Eye (tissue), 1 donor: ENCODE measurements at regions not wholly inside any gene's neighbourhood (a gene's known extent, or its start where the extent isn't known, plus 50 kb on each side); places are given as distances from the start of the nearest gene placed in this dataset.
A peak's percentile ranks its signal among the peaks of the same experiment; 100 is the strongest.
"Not testable (repeated sequence)": the region's sequence is repeated elsewhere in the genome, so short reads cannot be mapped to it uniquely, and the experiment has no call there.

Source experiments
- DNase-seq: peaks from one replicate; pipeline ENCODE4 v3.0.0-alpha.2; 2015

DNA sequence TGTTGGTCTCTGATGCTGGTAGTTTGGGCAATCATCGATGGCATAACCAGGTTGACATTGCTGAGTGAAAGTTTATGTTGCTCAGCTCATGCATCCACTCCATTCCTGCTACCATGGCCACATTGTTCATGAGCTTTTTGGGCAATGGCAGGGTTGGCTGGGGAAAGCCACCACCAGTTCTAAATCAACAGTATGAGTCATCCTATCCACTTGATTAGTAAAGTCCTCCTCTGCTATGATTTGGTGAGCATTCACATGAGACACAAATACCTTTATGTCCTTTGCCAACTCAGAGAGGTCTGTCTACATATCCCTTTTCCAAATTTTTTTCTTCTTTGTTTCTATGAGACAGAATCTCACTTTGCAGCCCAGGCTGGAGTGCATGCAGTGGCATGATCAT lies 129.7 kb upstream of the FBN2 start:
- DNase-seq: no peak

DNA sequence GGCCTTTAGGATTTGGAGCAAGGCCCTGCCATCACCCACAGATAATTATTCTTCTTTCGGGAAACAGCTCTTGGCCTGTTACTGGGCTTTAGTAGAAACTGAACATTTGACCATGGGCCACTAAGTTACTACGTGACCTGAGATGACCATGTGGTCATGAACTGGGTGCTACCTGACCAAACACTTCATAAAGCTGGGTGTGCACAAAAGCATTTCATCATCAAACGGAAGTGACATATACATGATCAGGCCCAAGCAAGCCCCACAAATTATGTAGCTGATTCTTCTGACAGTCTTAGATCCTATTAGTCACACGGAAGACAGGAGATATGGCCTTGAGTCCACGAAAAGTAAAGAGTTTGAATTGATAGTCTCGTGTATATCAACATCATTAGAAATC lies 130.9 kb upstream of the FBN2 start:
- no peak for DNase-seq

DNA sequence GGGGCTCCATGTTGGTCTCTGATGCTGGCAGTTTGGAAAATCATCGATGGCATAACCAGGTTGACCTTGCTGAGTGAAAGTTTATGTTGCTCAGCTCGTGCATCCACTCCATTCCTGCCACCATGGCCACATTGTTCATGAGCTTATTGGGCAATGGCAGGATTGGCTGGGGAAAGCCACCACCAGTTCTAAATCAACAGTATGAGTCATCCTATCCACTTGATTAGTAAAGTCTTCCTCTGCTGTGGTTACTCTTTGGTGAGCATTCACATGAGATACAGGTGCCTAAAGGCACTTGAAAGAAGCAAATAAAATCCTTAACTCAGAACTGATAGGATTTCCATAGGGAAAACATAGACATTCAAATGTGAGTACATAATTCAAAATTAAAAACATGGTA lies 131.8 kb upstream of the FBN2 start:
- no peak for DNase-seq

DNA sequence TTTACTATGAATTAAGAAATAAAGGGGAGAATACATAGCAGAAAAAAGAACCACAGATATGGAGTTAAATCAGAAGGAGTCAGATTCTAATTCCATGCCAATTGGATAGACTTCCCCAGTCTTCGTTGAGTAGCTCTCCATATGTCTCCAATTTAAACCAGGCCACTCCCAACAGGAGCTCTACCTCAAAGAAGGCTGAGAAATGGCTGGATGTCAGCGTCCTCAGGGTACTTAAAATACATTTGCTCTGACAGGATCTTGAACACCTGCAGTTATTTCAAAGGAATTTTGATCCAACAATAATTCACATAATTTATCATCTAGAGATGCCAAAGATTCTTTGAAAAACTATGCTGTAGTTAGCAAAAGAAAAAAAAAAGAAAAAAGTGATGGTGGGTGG lies 133.9 kb upstream of the FBN2 start:
- DNase-seq: peak; percentile 17

GRCh38 chr5:128673000-128673399 lies 135.0 kb upstream of the FBN2 start:
- DNase-seq: peak; percentile 5

DNA sequence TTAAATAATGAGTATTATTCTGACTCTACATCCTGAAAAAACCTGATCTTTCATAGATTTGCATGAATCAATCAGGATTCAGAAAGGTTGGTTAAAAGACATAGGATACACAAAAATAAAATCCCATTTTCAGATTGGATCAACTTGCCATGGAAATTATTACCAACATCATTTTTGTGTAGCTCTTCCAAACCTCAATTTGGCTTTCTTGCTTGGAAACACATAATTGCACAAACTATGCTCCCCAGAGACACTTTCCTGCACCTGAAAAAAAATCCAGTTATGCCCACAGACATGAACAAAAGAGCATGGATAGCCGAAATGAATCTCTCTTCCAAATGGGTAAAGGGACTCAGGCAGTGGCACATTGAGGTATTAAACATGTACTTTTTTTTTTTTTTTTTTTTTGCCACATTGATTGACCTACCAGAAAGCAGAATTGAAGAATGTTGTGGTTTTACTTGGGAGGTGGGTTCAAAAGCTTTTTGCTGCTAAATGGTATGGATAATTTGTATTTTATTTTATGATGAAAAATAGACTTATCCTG lies 135.4 kb upstream of the FBN2 start:
- DNase-seq: no peak

DNA sequence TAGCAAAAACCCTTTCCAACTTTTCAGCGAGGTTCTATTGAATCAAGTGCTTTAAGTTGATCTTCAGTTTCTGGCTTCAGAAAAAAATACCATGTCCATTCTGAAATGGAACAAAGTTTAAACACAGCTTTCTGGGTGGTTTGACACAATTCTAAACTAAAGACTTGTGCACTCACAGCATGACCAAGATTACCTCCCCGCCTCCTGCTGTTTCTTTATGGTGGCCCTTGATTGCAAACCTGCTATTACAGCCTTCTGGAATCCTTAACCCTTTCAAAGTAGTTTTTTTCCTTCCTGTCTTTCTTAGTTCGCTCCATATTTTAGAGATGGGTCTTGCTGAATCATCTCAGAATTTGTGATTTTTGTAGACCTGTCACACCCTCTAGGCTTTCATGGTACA lies 135.9 kb upstream of the FBN2 start:
- no peak for DNase-seq

GRCh38 chr5:128674837-128675446 lies 136.9 kb upstream of the FBN2 start:
- DNase-seq: peak; percentile 59

GRCh38 chr5:128681096-128681495 lies 143.1 kb upstream of the FBN2 start:
- DNase-seq: no peak

DNA sequence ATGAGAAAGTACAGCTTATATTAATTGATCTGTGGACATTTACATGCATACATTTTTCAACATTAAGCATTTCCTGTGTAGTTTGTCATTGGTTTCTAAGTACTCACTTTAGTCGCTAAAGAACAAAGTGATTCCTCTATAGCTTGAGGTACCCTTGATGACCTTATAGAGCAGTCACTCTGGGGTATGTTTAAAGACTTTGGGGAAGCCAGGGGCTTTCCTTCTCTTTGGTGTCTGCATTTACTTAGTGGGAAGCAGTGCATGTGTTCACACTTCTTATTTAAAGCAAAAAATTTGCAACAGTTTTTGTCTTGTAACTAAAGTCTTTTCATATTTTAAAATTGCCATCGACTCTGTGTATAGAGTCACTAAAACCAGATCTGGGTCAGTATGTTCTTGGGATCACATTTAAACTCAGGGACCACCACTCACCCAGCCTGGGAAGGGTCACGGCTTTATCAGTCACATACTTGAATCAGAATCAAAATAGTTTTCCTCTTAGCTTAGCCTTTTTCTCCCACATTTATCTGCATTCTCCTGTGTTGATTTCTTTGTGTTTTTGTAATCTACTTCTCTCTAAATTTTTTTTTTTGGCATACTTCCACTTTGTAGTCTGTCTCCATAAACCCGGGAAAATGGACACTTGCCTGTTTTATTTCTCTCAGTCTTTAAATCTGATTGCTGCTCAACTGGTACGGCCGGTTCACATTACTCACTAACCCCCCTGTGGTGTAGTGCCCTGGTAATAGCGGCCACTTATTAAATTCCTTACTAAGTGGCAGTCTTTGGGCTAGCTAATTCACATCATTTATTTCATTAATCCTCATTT lies 143.9 kb upstream of the FBN2 start:
- DNase-seq: peak; percentile 27

DNA sequence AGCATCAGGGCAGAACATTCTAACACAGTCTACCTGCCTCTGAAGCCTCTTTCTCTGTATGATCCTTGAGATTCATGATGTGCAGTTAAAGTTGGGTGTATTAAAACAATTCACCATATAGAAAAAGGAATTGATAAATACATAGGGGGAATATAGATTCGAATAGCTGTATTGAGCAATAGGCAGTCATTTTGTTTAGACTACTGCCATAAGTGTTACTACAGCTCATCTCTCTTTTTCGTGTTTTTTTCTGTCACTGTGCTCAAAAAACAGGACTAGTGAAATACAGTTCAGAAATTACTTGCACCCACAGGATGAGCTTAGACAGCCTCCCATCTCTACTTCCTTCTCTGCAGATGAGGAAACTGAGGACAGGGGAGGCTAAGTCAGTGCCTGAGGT lies 144.6 kb upstream of the FBN2 start:
- no peak for DNase-seq

DNA sequence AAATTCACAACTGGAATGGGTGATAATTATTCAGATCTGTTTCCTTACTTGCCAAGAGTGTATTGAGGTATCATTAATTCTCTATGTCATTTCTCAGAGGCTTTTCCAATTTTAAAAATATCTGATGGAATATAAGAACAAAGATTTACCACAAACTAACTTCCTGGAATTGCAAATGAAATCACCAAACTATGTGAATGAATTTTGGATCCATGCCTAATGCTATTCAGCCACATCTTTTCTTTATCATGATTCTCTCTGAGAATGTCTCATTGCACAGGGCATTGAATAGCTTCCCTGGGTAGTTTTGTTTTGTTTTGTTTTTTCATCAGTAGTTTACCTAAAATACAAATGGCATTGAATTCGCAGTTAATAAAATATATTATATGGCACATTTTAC lies 146.9 kb upstream of the FBN2 start:
- no peak for DNase-seq

DNA sequence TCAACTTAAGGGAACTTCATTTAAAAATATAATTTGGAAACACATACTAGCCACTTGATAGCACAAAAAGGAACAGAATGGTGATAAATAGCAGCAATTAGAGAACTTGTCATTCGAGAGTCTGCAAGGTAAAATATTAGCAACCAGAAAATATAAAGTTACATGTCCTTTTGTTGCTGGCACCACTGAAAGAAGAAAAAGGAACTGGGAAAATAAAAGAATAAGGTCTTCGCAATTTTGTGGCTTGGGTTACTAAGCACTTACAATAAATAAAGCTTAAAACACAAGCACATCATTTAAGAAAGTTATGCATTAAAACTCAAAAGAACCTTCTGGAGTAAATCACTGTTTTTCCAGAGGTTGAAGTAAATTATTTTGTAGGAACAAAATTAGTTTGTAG lies 149.9 kb upstream of the FBN2 start:
- no peak for DNase-seq

- DNase-seq: no peak
These were observed 155.7 kb upstream of the FBN2 start for GRCh38 chr5:128693764-128694163.

GRCh38 chr5:128695791-128696530 lies 157.9 kb upstream of the FBN2 start:
- no peak for DNase-seq

DNA sequence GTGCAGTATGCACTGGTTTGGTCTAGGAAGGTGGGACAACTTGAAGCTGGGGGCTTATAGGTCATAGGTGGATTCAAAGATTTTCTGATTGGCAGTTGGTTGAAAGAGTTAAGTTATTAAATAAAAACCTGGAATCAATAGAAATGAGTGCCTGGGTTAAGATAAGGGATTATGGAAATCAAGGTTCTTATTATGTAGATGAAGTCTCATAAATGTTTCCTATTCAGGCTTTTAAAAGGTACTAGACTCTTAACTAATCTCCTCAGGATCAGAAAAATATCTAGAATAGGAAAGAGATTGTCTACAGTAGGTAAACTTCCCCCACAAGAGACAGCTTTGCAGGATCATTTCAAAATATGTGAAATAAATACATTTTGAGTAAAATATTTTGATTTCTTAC lies 163.3 kb upstream of the FBN2 start:
- no peak for DNase-seq

DNA sequence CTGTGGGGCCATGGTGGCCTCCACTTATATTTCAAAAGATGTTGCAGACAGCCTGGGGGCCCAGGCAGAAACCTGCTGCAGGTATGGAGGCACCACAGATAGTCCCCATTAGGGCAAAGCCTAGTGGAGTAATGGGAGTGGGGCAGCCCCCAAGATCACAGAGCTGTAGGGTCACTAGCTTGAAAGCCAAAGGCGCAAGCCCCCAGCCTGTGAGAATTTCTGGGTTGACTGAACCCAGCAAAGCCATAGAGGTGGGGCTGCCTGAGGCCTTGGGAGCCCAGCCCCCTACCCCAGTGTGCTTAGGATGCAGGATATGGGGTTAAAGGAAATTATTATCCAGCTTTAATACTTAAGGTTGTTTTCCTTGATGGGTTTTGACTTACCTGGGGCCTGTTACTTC lies 165.3 kb upstream of the FBN2 start:
- no peak for DNase-seq

DNA sequence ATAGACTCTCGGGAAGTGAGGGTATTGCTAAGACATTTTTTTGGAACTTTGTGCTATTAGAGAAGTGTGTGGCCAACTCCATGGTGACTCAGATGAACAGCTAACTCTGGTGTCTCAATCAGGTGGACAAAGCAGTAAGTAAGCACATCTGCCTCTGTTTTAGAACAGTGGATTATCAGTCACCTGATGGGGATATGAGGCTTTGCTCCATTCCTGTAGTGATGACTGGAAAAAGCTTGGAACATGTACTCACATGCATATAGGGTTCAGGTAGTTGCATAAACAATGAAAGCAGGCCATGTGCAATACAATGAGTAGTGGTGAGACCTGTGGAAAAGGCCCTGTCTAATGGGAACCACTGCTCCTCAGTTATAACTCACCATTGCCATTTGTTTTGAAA lies 168.2 kb upstream of the FBN2 start:
- no peak for DNase-seq

DNA sequence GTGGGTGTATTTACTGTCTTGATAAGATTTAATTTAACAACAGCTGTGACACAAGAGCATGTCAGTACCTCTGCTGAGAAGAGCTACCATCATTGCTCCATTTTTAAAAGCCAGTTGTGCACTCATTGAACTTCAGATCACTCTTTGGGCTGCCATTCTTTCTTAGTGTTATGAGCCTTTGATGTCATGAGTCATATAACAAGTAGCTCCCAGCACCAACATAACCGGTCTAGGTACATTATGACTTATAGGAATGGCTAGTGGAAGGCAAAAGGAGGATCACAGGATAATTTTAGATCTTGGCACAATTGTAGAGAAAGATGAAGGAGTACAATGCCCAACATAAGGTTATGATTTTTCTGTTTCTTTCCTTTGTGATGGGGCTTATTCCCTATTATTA lies 170.8 kb upstream of the FBN2 start:
- DNase-seq: no peak

DNA sequence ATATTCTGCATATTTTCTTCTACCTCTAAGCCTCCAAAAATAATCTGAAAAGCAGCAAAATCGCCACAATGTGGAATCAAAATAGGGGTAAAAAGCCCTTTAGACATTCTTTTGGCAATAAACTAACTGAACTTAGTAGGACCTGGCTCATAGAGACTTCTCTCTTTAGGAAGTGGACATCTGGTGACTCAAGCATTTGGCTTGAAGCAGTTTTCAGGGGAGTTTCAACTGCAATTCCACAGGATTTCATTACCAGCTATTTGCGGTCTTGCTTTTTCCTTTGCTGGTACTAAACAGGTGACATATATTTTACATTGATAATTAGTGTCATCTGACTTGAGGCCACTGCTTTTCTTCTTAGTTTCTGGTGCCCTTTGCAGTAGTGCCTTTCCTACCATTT lies 173.2 kb upstream of the FBN2 start:
- no peak for DNase-seq

DNA sequence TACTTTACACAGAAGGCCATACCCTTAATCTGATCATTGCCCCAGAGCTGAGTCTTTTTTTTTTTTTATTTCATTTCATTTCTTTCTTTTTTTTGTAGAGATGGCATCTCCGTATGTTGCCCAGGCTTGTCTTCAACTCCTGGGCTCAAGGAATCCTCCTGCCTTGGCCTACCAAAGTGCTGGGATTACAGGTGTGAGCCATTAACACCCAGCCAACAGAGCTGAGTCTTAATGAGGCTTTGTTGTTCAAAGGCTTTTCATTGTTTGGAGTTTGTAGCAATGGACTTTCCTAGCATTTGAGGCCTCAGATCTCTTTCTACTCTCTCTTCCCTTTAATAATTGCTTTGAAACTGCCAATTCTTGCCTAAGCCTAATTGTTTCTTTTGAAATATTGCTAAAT lies 176.5 kb upstream of the FBN2 start:
- no peak for DNase-seq

DNA sequence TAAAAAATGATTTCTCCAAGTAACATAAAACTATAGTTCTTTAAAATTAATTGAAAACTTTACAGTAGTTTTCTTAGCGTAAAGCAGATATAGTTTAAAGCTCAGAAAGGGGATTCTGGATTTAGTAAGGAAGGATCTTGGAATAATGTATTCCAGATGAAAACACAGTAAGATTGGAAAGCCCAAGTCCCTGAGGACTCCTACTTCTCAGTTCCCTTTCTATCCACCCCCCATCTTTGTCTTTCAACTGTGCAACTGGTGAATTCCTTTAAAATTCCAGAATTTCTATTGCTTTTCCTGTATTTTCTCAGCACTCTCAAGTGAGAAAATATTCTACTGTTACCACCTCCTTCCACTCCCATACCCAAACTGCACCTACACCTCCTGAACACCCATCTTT lies 184.5 kb upstream of the FBN2 start:
- peak; percentile 10 for DNase-seq

GRCh38 chr5:128730021-128730420 lies 192.0 kb upstream of the FBN2 start:
- not testable (repeated sequence) for DNase-seq

- DNase-seq: not testable (repeated sequence)
These were observed 197.6 kb upstream of the FBN2 start for GRCh38 chr5:128735656-128736055.
